ENCODE measurements at regions not wholly inside any gene's neighbourhood (a gene's known extent, or its start where the extent isn't known, plus 50 kb on each side); places are given as distances from the start of the nearest gene placed in this dataset.
A peak's percentile ranks its signal among the peaks of the same experiment; 100 is the strongest.

DNA sequence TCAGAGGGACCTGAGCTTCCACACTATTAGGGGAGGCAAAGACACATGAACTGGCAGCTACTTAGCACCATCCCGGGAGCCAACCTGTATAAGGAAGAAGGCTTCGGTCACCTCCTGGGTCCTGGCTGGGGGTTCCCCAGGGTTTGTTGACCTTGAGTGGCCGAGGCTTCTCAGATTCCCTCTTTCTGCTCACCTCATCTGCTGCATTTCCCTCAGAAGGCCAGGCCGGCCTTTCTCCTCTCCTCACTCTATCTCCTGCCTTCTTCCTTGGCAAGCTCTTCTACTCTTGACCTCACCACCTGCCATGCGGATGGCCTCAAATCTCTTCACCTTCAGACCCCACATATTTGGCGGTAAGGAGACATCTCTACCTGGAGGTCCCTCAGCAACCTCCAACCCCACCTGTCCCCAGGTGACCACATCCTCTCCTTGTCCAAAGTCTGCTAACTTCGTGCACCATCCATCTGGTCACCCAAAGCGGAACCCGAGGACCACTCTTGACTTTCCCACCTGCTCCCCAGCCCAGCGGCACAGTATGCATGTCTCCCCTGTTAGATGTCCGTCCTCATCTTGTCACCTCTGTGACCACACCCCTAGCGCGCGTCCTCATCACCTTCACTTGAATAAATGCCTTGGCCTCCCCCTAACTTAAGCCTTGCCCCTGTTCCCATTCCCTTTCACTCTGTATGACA is 133.8 kb upstream of the UNC5B start:
- DNase-seq (peak in 2 of 3 donors; percentile 27 to 37), ATAC-seq (no peak)
- H3K9me3 ChIP-seq, result no peaks in the 10 kb centered on the region
- intact Hi-C loops (cut with DNase I), result no loop called here
- H3K27ac ChIP-seq, result no peak overlapping the region
- no peaks in the 10 kb centered on the region for H3K4me1 ChIP-seq
- no peaks in the 10 kb centered on the region for H3K36me3 ChIP-seq
- no peak overlapping the region for H3K4me3 ChIP-seq
- no peaks in the 10 kb centered on the region for H3K27me3 ChIP-seq
- WGBS (ENCODE audit: insufficient coverage, low coverage, low lambda C conversion rate, missing lambda C conversion rate), result 75% methylated on average over 11 of the region's 14 CpGs
- TF ChIP-seq, protein P1, sequence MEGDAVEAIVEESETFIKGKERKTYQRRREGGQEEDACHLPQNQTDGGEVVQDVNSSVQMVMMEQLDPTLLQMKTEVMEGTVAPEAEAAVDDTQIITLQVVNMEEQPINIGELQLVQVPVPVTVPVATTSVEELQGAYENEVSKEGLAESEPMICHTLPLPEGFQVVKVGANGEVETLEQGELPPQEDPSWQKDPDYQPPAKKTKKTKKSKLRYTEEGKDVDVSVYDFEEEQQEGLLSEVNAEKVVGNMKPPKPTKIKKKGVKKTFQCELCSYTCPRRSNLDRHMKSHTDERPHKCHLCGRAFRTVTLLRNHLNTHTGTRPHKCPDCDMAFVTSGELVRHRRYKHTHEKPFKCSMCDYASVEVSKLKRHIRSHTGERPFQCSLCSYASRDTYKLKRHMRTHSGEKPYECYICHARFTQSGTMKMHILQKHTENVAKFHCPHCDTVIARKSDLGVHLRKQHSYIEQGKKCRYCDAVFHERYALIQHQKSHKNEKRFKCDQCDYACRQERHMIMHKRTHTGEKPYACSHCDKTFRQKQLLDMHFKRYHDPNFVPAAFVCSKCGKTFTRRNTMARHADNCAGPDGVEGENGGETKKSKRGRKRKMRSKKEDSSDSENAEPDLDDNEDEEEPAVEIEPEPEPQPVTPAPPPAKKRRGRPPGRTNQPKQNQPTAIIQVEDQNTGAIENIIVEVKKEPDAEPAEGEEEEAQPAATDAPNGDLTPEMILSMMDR (IDR thresholded peaks at IDR 0.05), result no peak
- no peak for TF ChIP-seq POLR2A (IDR thresholded peaks at IDR 0.05)

DNA sequence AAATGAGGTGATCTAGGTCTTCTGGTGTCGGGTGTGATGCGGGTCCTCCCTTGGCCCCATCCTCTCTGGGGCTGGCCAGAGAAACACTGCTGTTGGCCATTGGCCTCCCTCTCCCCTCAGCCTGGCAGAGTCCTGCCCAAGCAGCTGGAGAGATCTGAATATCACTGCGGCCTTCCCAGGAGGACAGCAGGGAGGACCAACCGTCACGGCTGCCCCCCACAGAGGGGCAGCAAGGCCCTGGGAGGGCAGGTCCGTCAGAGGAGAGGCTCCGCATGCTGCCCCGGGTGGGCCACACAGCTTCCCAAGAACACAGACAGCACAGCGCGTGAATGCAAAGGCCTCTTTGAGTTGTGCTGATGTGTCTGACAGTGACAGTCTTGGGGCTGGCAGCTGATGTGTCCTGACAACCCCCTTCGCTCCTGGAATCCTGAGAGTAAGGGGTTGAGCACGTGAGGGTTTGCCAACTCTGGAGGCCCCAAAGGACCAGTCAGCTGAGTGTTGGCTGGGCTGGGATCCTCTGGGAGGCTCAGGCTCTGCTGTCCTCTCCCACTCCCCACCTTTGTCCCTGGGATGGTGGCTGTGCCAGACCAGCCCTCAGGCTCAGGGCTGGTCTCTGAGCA is 132.5 kb upstream of the UNC5B start:
- no peak for TF ChIP-seq POLR2A (IDR thresholded peaks at IDR 0.05)
- TF ChIP-seq, protein P1 (IDR thresholded peaks at IDR 0.05), result no peak
- 70% methylated on average over 2 of the region's 12 CpGs for WGBS (ENCODE audit: insufficient coverage, low coverage, low lambda C conversion rate, missing lambda C conversion rate)
- no peak for ATAC-seq
- H3K4me1 ChIP-seq, result no peaks in the 10 kb centered on the region
- intact Hi-C loops (cut with DNase I), result no loop called here
- H3K36me3 ChIP-seq, result no peaks in the 10 kb centered on the region
- DNase-seq, result peak in 1 of 3 donors; percentile 35
- no peaks in the 10 kb centered on the region for H3K9me3 ChIP-seq
- H3K27me3 ChIP-seq, result no peaks in the 10 kb centered on the region
- H3K4me3 ChIP-seq, result no peak overlapping the region
- no peak overlapping the region for H3K27ac ChIP-seq

DNA sequence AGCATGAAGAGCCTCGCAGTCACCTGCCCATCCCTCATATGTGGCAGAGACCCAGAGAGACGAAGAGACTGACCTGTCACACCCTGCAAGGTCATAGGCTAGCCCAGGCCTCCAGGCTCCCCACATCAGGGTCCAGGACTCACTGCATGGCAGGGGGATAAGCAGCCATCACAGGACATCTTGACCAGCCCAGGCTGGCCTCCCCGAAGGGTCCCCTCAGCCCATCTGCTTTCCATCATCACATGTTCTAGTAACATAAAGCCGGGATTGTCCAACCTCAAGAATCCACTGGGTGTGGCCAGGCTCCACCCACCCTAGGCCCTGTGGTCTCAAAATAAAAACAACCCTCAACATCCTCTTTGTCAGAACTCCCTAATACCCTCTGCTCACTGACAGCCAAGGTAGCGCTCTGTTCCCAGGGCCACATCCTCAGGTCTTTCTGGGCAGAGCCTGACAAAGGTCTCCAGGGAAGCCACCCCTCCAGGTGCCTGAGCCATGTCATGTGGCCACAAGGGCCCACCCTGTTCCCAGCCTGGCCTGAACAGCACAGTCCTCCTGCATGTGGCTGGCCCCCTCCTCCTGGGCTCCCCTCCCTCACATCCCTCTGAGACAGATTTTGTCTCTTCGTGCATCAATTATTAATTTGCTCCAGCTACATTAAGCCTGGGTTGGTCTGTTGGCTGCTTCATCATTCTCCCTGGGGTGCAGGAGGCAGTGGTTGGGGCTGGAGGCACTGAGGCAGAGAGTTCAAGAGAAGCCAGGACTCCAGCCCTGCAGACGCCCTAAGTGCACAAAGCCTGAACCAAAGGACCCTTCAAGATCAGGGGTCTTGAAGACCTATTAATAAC is 131.8 kb upstream of the UNC5B start:
- no peak for ATAC-seq
- intact Hi-C loops (cut with DNase I), result no loop called here
- TF ChIP-seq POLR2A (IDR thresholded peaks at IDR 0.05), result no peak
- TF ChIP-seq, protein P1 (IDR thresholded peaks at IDR 0.05), result no peak
- Histone ChIP-seq H3K36me3 (no peaks in the 10 kb centered on the region), H3K27me3 (no peaks in the 10 kb centered on the region), H3K4me1 (no peaks in the 10 kb centered on the region), H3K9me3 (no peaks in the 10 kb centered on the region), H3K27ac (no peak overlapping the region), H3K4me3 (no peak overlapping the region)
- 43% methylated on average over 1 of the region's 7 CpGs for WGBS (ENCODE audit: insufficient coverage, low coverage, low lambda C conversion rate, missing lambda C conversion rate)
- DNase-seq, result peak in 1 of 3 donors; percentile 27

DNA sequence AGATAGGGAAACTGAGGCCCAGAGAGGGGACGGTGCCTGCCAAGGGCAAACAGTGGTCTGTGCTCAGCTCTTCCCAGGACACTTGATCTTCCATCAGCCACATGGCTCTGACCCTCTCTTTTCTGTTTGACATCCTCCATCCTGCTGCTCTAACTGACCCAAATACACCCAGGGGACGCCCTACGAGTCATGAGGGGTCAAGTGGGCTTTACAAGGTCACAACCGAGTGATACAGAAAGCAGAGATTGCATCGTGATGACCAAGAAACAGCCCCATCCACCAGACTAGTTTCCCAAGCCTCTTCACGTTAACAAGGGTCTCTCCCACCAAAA is 131.2 kb upstream of the UNC5B start:
- H3K9me3 ChIP-seq, result no peaks in the 10 kb centered on the region
- intact Hi-C loops (cut with DNase I), result no loop called here
- no peaks in the 10 kb centered on the region for H3K4me1 ChIP-seq
- H3K4me3 ChIP-seq, result no peak overlapping the region
- DNase-seq, result peak in 1 of 3 donors; percentile 23
- no peak overlapping the region for H3K27ac ChIP-seq
- 53% methylated on average over 4 of the region's 6 CpGs for WGBS (ENCODE audit: insufficient coverage, low coverage, low lambda C conversion rate, missing lambda C conversion rate)
- no peaks in the 10 kb centered on the region for H3K27me3 ChIP-seq
- ATAC-seq, result no peak
- TF ChIP-seq, protein P1 (IDR thresholded peaks at IDR 0.05), result no peak
- no peak for TF ChIP-seq POLR2A (IDR thresholded peaks at IDR 0.05)
- H3K36me3 ChIP-seq, result no peaks in the 10 kb centered on the region

Measured in right lobe of liver (tissue), 6 donors.